HG02798 (cell line): ENCODE measurements at regions not wholly inside any gene's neighbourhood (a gene's known extent, or its start where the extent isn't known, plus 50 kb on each side); places are given as distances from the start of the nearest gene placed in this dataset.
"Not testable (repeated sequence)": the region's sequence is repeated elsewhere in the genome, so short reads cannot be mapped to it uniquely, and the experiment has no call there.

ENCODE experiments used
- ATAC-seq: cut with Tn5 transposase; IDR thresholded peaks from one replicate; pipeline ENCODE4 v1.9.1; 2021; ENCODE audit warnings: mild to moderate bottlenecking; ENCODE audit not compliant: unreplicated experiment, poor library complexity

- no peak for ATAC-seq
Measured at GRCh38 chr5:57993866-57994265, 466.0 kb downstream of the PLK2 start.

- no peak for ATAC-seq
Measured at GRCh38 chr5:57989378-57989777, 470.5 kb downstream of the PLK2 start.

GRCh38 chr5:57988813-57989212 is 471.1 kb downstream of the PLK2 start:
- no peak for ATAC-seq

- no peak for ATAC-seq
Measured at GRCh38 chr5:57987552-57987951, 472.3 kb downstream of the PLK2 start.

GRCh38 chr5:57986761-57987341 is 473.0 kb downstream of the PLK2 start:
- ATAC-seq: no peak

- ATAC-seq: no peak
Measured at GRCh38 chr5:57983426-57983825, 476.5 kb downstream of the PLK2 start.

GRCh38 chr5:57979671-57980070 is 480.2 kb downstream of the PLK2 start:
- no peak for ATAC-seq

GRCh38 chr5:57976506-57976905 is 483.4 kb downstream of the PLK2 start:
- no peak for ATAC-seq

GRCh38 chr5:57972099-57972498 is 487.8 kb downstream of the PLK2 start:
- ATAC-seq: not testable (repeated sequence)

GRCh38 chr5:57960569-57960968 is 478.0 kb upstream of the ACTBL2 start:
- no peak for ATAC-seq

GRCh38 chr5:57956636-57957035 is 474.0 kb upstream of the ACTBL2 start:
- no peak for ATAC-seq

- no peak for ATAC-seq
Measured at GRCh38 chr5:57955511-57955910, 472.9 kb upstream of the ACTBL2 start.

- no peak for ATAC-seq
Measured at GRCh38 chr5:57953792-57954191, 471.2 kb upstream of the ACTBL2 start.

- ATAC-seq: no peak
Measured at GRCh38 chr5:57950616-57951228, 468.1 kb upstream of the ACTBL2 start.

- no peak for ATAC-seq
Measured at GRCh38 chr5:57948091-57948490, 465.5 kb upstream of the ACTBL2 start.

- ATAC-seq: no peak
Measured at GRCh38 chr5:57947181-57947580, 464.6 kb upstream of the ACTBL2 start.

- no peak for ATAC-seq
Measured at GRCh38 chr5:57940879-57941278, 458.3 kb upstream of the ACTBL2 start.

- no peak for ATAC-seq
Measured at GRCh38 chr5:57940236-57940635, 457.6 kb upstream of the ACTBL2 start.

- no peak for ATAC-seq
Measured at GRCh38 chr5:57939771-57940170, 457.2 kb upstream of the ACTBL2 start.

GRCh38 chr5:57939335-57939734 is 456.7 kb upstream of the ACTBL2 start:
- no peak for ATAC-seq

GRCh38 chr5:57938174-57938557 is 455.6 kb upstream of the ACTBL2 start:
- ATAC-seq: no peak

- ATAC-seq: no peak
Measured at GRCh38 chr5:57937501-57938173, 455.0 kb upstream of the ACTBL2 start.
